Naive thymus-derived CD4-positive, alpha-beta T cell (primary cell): ENCODE measurements at regions not wholly inside any gene's neighbourhood (a gene's known extent, or its start where the extent isn't known, plus 50 kb on each side); places are given as distances from the start of the nearest gene placed in this dataset.

Experiments used
- ATAC-seq: fragments of 150-1000 bp; cut with Tn5 transposase; 2 replicates; pipeline ENCODE4 v1.10.0; 2021; ENCODE audit warnings: mild to moderate bottlenecking, moderate library complexity
- CTCF ChIA-PET: fragments of 350-600 bp; sonication (Branson Sonifier 250); formaldehyde crosslinking; loops from one replicate; lab custom pipeline; 2021; ENCODE audit warnings: antibody characterized with exemption; lab: Charles Lee
- POLR2A ChIA-PET: fragments of 350-600 bp; sonication (Branson Sonifier 250); formaldehyde crosslinking; loops from one replicate; lab custom pipeline; 2021; ENCODE audit warnings: antibody characterized with exemption, inconsistent platforms; lab: Charles Lee
- DNase-seq, 9 donors: peaks; one replicate each; pipeline versions ENCODE4 v3.0.0 to v3.0.0-alpha.2; 2020 to 2022; ENCODE audit warnings: mixed read lengths in 1 of 9
- H3K27ac ChIP-seq: one replicate; pipeline ENCODE4 v1.7.0; 2013; ENCODE audit warnings: mild to moderate bottlenecking, low read depth, low read length, moderate library complexity
- H3K27me3 ChIP-seq, 2 donors: one replicate each; pipeline ENCODE4 v1.7.0; 2013; ENCODE audit warnings: low read length in 2 of 2, mild to moderate bottlenecking in 2 of 2, moderate library complexity in 2 of 2; ENCODE audit not compliant: control insufficient read depth in 2 of 2, insufficient read depth in 2 of 2
- H3K36me3 ChIP-seq, 3 experiments: 1 replicate in 2 of 3; 2 replicates in 1 of 3; pipeline ENCODE4 v1.7.0; 2013; ENCODE audit warnings: low read length in 3 of 3, mild to moderate bottlenecking in 3 of 3, moderate library complexity in 1 of 3; ENCODE audit not compliant: insufficient read depth in 3 of 3, control insufficient read depth in 2 of 3
- H3K4me1 ChIP-seq, 2 donors: one replicate each; pipeline ENCODE4 v1.7.0; 2013; ENCODE audit warnings: low read length in 2 of 2, mild to moderate bottlenecking in 2 of 2, moderate library complexity in 1 of 2; ENCODE audit not compliant: control insufficient read depth in 2 of 2, insufficient read depth in 2 of 2
- H3K4me3 ChIP-seq: 2 replicates; pipeline ENCODE4 v1.7.0; 2013; ENCODE audit warnings: mild to moderate bottlenecking, low read length
- H3K9me3 ChIP-seq, 3 experiments: 1 replicate in 2 of 3; 2 replicates in 1 of 3; pipeline ENCODE4 v1.7.0; 2013; ENCODE audit warnings: low read length in 3 of 3; ENCODE audit not compliant: control insufficient read depth in 2 of 3
- H3K27ac Mint-ChIP-seq, 9 donors: one replicate each; pipeline ENCODE4 v1.8.0; 2020 to 2022; ENCODE audit warnings: mixed read lengths in 9 of 9, mild to moderate bottlenecking in 8 of 9, moderate library complexity in 5 of 9, inconsistent platforms in 2 of 9
- H3K27me3 Mint-ChIP-seq, 5 donors: one replicate each; pipeline ENCODE4 v1.8.0; 2021 to 2022; ENCODE audit warnings: mixed read lengths in 5 of 5, mild to moderate bottlenecking in 1 of 5
- H3K36me3 Mint-ChIP-seq, 5 donors: one replicate each; pipeline ENCODE4 v1.8.0; 2020 to 2022; ENCODE audit warnings: mixed read lengths in 5 of 5, mild to moderate bottlenecking in 3 of 5, inconsistent platforms in 1 of 5
- H3K4me1 Mint-ChIP-seq, 7 donors: one replicate each; pipeline ENCODE4 v1.8.0; 2020 to 2022; ENCODE audit warnings: mixed read lengths in 7 of 7, mild to moderate bottlenecking in 3 of 7, inconsistent platforms in 1 of 7
- H3K4me3 Mint-ChIP-seq, 10 donors: one replicate each; pipeline ENCODE4 v1.8.0; 2020 to 2022; ENCODE audit warnings: mild to moderate bottlenecking in 10 of 10, mixed read lengths in 10 of 10, moderate library complexity in 6 of 10, inconsistent platforms in 2 of 10
- H3K9me3 Mint-ChIP-seq, 11 donors: one replicate each; pipeline ENCODE4 v1.8.0; 2020 to 2022; ENCODE audit warnings: mixed read lengths in 11 of 11, mild to moderate bottlenecking in 4 of 11, inconsistent platforms in 1 of 11, moderate library complexity in 1 of 11
- intact Hi-C, 2 donors: fragments of 100-400 bp; cut with micrococcal nuclease; formaldehyde crosslinking; loops; one replicate each; pipeline ENCODE4 v1.15.1; 2023

- Histone ChIP-seq H3K4me1 (no peaks in the 10 kb centered on the region), H3K27me3 (no peaks in the 10 kb centered on the region), H3K4me3 (no peak overlapping the region), H3K27ac (no peak overlapping the region), H3K9me3 (no peaks in the 10 kb centered on the region), H3K36me3 (no peaks in the 10 kb centered on the region)
- no peak overlapping the region for H3K4me3 Mint-ChIP-seq
- no peak overlapping the region for H3K27ac Mint-ChIP-seq
- H3K4me1 Mint-ChIP-seq = no peaks in the 10 kb centered on the region
- no peak for ATAC-seq
- H3K27me3 Mint-ChIP-seq = no peaks in the 10 kb centered on the region
- intact Hi-C loops = no loop called here
- ChIA-PET POLR2A (no interaction called here), CTCF (no interaction called here)
- H3K9me3 Mint-ChIP-seq = peaks cover 0 to 37% (median 11%) of the 10 kb centered on the region in 11 donors
- no peaks in the 10 kb centered on the region for H3K36me3 Mint-ChIP-seq
- DNase-seq = no peak
Measured at GRCh38 chr20:7010527-7010926, 243.0 kb downstream of the BMP2 start.

DNA sequence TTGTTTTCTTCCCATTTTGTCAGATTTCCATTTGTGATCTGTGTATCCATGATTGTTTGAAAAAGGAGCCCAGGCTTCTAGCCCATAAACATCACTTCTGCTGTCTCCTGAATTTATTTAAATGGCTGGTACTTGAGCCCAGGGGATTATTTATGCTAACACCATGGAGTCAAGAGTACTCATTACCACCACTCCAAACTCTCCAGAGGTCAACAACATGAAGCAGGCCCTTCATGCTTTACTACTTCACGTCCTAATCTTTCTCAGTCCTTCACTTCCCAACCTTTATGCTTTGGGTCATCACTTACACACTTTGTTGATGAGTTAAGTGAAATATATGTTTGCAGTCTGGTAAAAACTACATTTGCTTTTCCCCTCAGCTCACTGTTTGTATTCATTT, 247.8 kb downstream of the BMP2 start:
- H3K36me3 ChIP-seq = no peaks in the 10 kb centered on the region
- ATAC-seq (no peak), DNase-seq (no peak)
- Mint-ChIP-seq H3K36me3 (no peaks in the 10 kb centered on the region), H3K27ac (no peak overlapping the region), H3K4me1 (peaks cover 0 to 1% (median 0%) of the 10 kb centered on the region in 7 donors), H3K4me3 (no peak overlapping the region), H3K27me3 (no peaks in the 10 kb centered on the region), H3K9me3 (peaks cover 0 to 6% (median under 1%) of the 10 kb centered on the region in 11 donors)
- H3K4me1 ChIP-seq = no peaks in the 10 kb centered on the region
- H3K4me3 ChIP-seq = no peak overlapping the region
- intact Hi-C loops = no loop called here
- H3K27me3 ChIP-seq = no peaks in the 10 kb centered on the region
- H3K27ac ChIP-seq = no peak overlapping the region
- ChIA-PET CTCF (no interaction called here), POLR2A (no interaction called here)
- H3K9me3 ChIP-seq = no peaks in the 10 kb centered on the region

GRCh38 chr20:7022597-7022996, 255.1 kb downstream of the BMP2 start:
- no peaks in the 10 kb centered on the region for H3K27me3 Mint-ChIP-seq
- CTCF ChIA-PET = no interaction called here
- peaks cover 0 to 1% (median 0%) of the 10 kb centered on the region in 7 donors for H3K4me1 Mint-ChIP-seq
- no peak overlapping the region for H3K27ac Mint-ChIP-seq
- Histone ChIP-seq H3K4me3 (no peak overlapping the region), H3K9me3 (peaks cover 0 to 4% (median 0%) of the 10 kb centered on the region in 3 experiments), H3K4me1 (no peaks in the 10 kb centered on the region), H3K27ac (no peak overlapping the region), H3K27me3 (no peaks in the 10 kb centered on the region), H3K36me3 (no peaks in the 10 kb centered on the region)
- intact Hi-C loops = no loop called here
- DNase-seq (no peak), ATAC-seq (no peak)
- H3K9me3 Mint-ChIP-seq = peaks cover 9 to 40% (median 18%) of the 10 kb centered on the region in 11 donors
- H3K36me3 Mint-ChIP-seq = peaks cover 0 to 4% (median 0%) of the 10 kb centered on the region in 5 donors
- H3K4me3 Mint-ChIP-seq = no peak overlapping the region
- POLR2A ChIA-PET = no interaction called here

- Histone ChIP-seq H3K4me3 (no peak overlapping the region), H3K27ac (no peak overlapping the region), H3K36me3 (no peaks in the 10 kb centered on the region), H3K4me1 (no peaks in the 10 kb centered on the region), H3K9me3 (peaks cover 0 to 4% (median 0%) of the 10 kb centered on the region in 3 experiments), H3K27me3 (no peaks in the 10 kb centered on the region)
- Mint-ChIP-seq H3K36me3 (peaks cover 0 to 4% (median 0%) of the 10 kb centered on the region in 5 donors), H3K9me3 (peaks cover 12 to 40% (median 18%) of the 10 kb centered on the region in 11 donors), H3K4me1 (no peaks in the 10 kb centered on the region), H3K27ac (no peak overlapping the region), H3K27me3 (no peaks in the 10 kb centered on the region), H3K4me3 (no peak overlapping the region)
- ATAC-seq (no peak), DNase-seq (no peak)
- intact Hi-C loops = no loop called here
- ChIA-PET CTCF (no interaction called here), POLR2A (no interaction called here)
Measured at GRCh38 chr20:7025635-7026034, 258.1 kb downstream of the BMP2 start.

DNA sequence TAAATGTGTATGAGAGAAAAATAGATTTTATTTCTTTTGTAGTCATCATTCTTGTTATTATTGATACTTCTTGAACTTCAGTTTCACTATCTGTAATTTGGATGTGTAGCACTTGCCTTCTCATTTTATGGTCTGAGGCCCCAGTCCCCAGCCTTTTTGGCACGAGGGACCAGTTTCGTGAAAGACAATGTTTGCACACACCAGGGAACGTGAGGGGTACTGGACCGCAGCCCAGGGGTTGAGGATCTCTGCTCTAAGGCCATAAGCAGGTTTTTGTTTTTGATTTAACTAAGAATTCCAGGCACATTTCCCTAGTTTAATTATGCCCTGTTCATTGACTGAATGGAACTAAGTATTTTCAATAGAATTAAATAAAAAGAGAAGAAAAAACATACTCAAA, 261.5 kb downstream of the BMP2 start:
- no peak overlapping the region for H3K4me3 Mint-ChIP-seq
- DNase-seq (no peak), ATAC-seq (no peak)
- Histone ChIP-seq H3K4me3 (no peak overlapping the region), H3K4me1 (no peaks in the 10 kb centered on the region), H3K27me3 (no peaks in the 10 kb centered on the region), H3K36me3 (no peaks in the 10 kb centered on the region), H3K9me3 (no peaks in the 10 kb centered on the region), H3K27ac (no peak overlapping the region)
- ChIA-PET POLR2A (no interaction called here), CTCF (interaction anchor here (0.7 to 0.8 kb wide), 2 partner anchors 12 to 49 kb away, joined by 3 to 4 read pairs; no protein-coding TSS in a partner anchor)
- H3K36me3 Mint-ChIP-seq = no peaks in the 10 kb centered on the region
- H3K4me1 Mint-ChIP-seq = no peaks in the 10 kb centered on the region
- intact Hi-C loops = no loop called here
- no peak overlapping the region for H3K27ac Mint-ChIP-seq
- peaks cover 0 to 23% (median 7%) of the 10 kb centered on the region in 11 donors for H3K9me3 Mint-ChIP-seq
- H3K27me3 Mint-ChIP-seq = no peaks in the 10 kb centered on the region

- no peak overlapping the region for H3K4me3 ChIP-seq
- Mint-ChIP-seq H3K27ac (no peak overlapping the region), H3K9me3 (peaks cover 0 to 25% (median 8%) of the 10 kb centered on the region in 11 donors), H3K36me3 (no peaks in the 10 kb centered on the region), H3K4me1 (no peaks in the 10 kb centered on the region), H3K27me3 (no peaks in the 10 kb centered on the region), H3K4me3 (no peak overlapping the region)
- ChIA-PET CTCF (no interaction called here), POLR2A (no interaction called here)
- DNase-seq = no peak
- intact Hi-C loops = no loop called here
- H3K4me1 ChIP-seq = no peaks in the 10 kb centered on the region
- no peak overlapping the region for H3K27ac ChIP-seq
- H3K36me3 ChIP-seq = no peaks in the 10 kb centered on the region
- no peaks in the 10 kb centered on the region for H3K27me3 ChIP-seq
- no peak for ATAC-seq
- no peaks in the 10 kb centered on the region for H3K9me3 ChIP-seq
Measured at GRCh38 chr20:7031222-7031621, 263.7 kb downstream of the BMP2 start.

GRCh38 chr20:7038029-7038428, 270.5 kb downstream of the BMP2 start:
- DNase-seq = no peak
- Mint-ChIP-seq H3K9me3 (peaks cover 0 to 27% (median 11%) of the 10 kb centered on the region in 11 donors), H3K4me3 (no peak overlapping the region), H3K4me1 (no peaks in the 10 kb centered on the region), H3K27me3 (no peaks in the 10 kb centered on the region), H3K27ac (no peak overlapping the region), H3K36me3 (peaks cover 0 to 5% (median 0%) of the 10 kb centered on the region in 5 donors)
- no peaks in the 10 kb centered on the region for H3K36me3 ChIP-seq
- no peak overlapping the region for H3K27ac ChIP-seq
- CTCF ChIA-PET = no interaction called here
- ATAC-seq = no peak
- no peak overlapping the region for H3K4me3 ChIP-seq
- intact Hi-C loops = no loop called here
- H3K27me3 ChIP-seq = no peaks in the 10 kb centered on the region
- POLR2A ChIA-PET = no interaction called here
- no peaks in the 10 kb centered on the region for H3K4me1 ChIP-seq
- no peaks in the 10 kb centered on the region for H3K9me3 ChIP-seq
